Smooth muscle cell (in vitro differentiated cells): ENCODE measurements at regions not wholly inside any gene's neighbourhood (a gene's known extent, or its start where the extent isn't known, plus 50 kb on each side); places are given as distances from the start of the nearest gene placed in this dataset.

Experiments used
- DNase-seq: peaks from one replicate; lab custom pipeline; 2025; ENCODE audit not compliant: unreplicated experiment; lab: John Stamatoyannopoulos, UW
- H2AFZ ChIP-seq: fragments of 200-600 bp; sonication (generic); 2 replicates; pipeline ENCODE4 v1.6.0; 2016; ENCODE audit warnings: antibody characterized with exemption, low read depth, mild to moderate bottlenecking
- H3F3A ChIP-seq: fragments of 200-600 bp; sonication (generic); 2 replicates; pipeline ENCODE4 v1.6.0; 2017; ENCODE audit warnings: antibody characterized with exemption, low read depth
- H3K27ac ChIP-seq: fragments of 200-600 bp; sonication (generic); 2 replicates; pipeline ENCODE4 v1.5.1; 2016; ENCODE audit warnings: low read depth, mild to moderate bottlenecking
- H3K27me3 ChIP-seq: fragments of 200-600 bp; sonication (generic); 2 replicates; pipeline ENCODE4 v1.6.1; 2016; ENCODE audit warnings: low read depth, mild to moderate bottlenecking
- H3K36me3 ChIP-seq: fragments of 200-600 bp; sonication (generic); 2 replicates; pipeline ENCODE4 v1.5.1; 2016; ENCODE audit warnings: low read depth
- H3K4me1 ChIP-seq: fragments of 200-600 bp; sonication (generic); 2 replicates; pipeline ENCODE4 v1.5.1; 2016; ENCODE audit warnings: low read depth
- H3K4me2 ChIP-seq: fragments of 200-600 bp; sonication (generic); 2 replicates; pipeline ENCODE4 v1.6.0; 2016; ENCODE audit warnings: mild to moderate bottlenecking
- H3K4me3 ChIP-seq: fragments of 200-600 bp; sonication (generic); 2 replicates; pipeline ENCODE4 v1.5.1; 2016; ENCODE audit warnings: mild to moderate bottlenecking
- H3K79me2 ChIP-seq: fragments of 200-600 bp; sonication (generic); 2 replicates; pipeline ENCODE4 v1.6.0; 2016; ENCODE audit warnings: low read depth, mild to moderate bottlenecking
- H3K9ac ChIP-seq: fragments of 200-600 bp; sonication (generic); 2 replicates; pipeline ENCODE4 v1.6.0; 2016; ENCODE audit warnings: low read depth
- H3K9me3 ChIP-seq: fragments of 200-600 bp; sonication (generic); replicated peaks from 2 replicates; pipeline ENCODE4 v1.5.1; 2016; ENCODE audit warnings: low read depth
- H4K20me1 ChIP-seq: fragments of 200-600 bp; sonication (generic); 2 replicates; pipeline ENCODE4 v1.6.0; 2016; ENCODE audit warnings: low read depth
- WGBS: methylation state at CpG from one replicate; pipeline ENCODE4 v1.1.7; 2016; ENCODE audit warnings: low lambda C conversion rate; 5-methylcytosine and 5-hydroxymethylcytosine counted together
- TF ChIP-seq, protein P1 (sequence below): fragments of 200-600 bp; sonication (generic); IDR thresholded peaks from 2 replicates; pipeline ENCODE4 v1.5.1; 2017; ENCODE audit warnings: borderline replicate concordance, mild to moderate bottlenecking, antibody characterized with exemption; ENCODE audit not compliant: insufficient read depth, poor library complexity, severe bottlenecking

DNA sequence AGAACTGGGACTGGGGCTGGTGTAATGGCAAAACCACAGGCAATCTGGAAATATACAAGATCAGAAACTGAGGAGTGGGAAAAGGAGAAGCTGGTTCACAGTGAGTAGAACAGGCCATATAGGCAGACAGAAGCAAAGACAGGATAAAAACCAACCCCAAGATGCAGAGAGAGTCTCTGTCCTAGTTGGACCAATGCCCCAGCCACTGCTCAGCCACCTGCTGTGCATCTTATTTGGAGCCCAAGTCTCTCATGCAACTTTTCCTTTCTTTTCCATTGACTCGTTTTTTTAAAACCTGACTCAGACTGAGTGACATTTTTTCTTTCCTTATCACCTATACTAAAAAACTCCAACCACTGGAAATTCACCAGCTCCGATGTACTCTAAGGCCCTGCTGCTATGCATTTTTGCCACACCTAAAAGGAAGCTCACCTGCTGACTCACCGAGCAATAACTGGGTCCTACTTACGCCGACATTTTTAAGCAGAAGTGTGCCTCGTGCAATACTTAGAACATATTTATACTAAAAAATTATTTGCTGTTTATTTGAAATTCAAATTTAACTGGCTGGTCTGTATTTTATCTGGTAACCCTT is 100.8 kb upstream of the XYLT1 start:
- no peak overlapping the region for H2AFZ ChIP-seq
- no peaks in the 10 kb centered on the region for H3K4me1 ChIP-seq

DNA sequence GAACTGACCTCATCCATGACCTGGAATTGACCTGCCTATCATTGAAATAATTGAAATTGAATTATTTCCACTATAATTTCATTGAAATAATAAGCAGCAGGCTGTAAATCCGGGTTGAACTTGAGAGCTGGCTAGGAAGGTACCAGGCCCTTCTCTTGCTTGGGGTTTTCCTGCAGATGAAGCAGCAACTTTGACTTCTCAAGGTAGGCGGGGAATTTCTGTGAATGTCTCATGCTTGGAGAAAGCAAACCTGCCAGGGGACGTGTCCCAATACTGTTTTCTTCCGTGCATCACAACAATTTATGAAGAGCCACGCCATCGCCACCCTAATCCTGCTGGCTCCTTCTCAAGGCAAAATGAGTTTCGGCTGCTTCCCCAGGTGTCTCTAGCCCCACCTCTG is 97.5 kb upstream of the XYLT1 start:
- no peak overlapping the region for H3K9ac ChIP-seq
- no peaks in the 10 kb centered on the region for H3K9me3 ChIP-seq
- TF ChIP-seq, protein P1, sequence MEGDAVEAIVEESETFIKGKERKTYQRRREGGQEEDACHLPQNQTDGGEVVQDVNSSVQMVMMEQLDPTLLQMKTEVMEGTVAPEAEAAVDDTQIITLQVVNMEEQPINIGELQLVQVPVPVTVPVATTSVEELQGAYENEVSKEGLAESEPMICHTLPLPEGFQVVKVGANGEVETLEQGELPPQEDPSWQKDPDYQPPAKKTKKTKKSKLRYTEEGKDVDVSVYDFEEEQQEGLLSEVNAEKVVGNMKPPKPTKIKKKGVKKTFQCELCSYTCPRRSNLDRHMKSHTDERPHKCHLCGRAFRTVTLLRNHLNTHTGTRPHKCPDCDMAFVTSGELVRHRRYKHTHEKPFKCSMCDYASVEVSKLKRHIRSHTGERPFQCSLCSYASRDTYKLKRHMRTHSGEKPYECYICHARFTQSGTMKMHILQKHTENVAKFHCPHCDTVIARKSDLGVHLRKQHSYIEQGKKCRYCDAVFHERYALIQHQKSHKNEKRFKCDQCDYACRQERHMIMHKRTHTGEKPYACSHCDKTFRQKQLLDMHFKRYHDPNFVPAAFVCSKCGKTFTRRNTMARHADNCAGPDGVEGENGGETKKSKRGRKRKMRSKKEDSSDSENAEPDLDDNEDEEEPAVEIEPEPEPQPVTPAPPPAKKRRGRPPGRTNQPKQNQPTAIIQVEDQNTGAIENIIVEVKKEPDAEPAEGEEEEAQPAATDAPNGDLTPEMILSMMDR: no peak
- no peaks in the 10 kb centered on the region for H3K79me2 ChIP-seq
- WGBS: 87% methylated on average over 7 of the region's 7 CpGs
- DNase-seq: no peak
- H2AFZ ChIP-seq: no peak overlapping the region
- peaks cover 3% of the 10 kb centered on the region for H3F3A ChIP-seq
- no peak overlapping the region for H3K4me2 ChIP-seq
- H4K20me1 ChIP-seq: no peaks in the 10 kb centered on the region
- H3K27ac ChIP-seq: no peak overlapping the region
- H3K4me1 ChIP-seq: no peaks in the 10 kb centered on the region
- no peak overlapping the region for H3K4me3 ChIP-seq
- H3K36me3 ChIP-seq: no peaks in the 10 kb centered on the region
- no peaks in the 10 kb centered on the region for H3K27me3 ChIP-seq

More for the DNA sequence above, 100.8 kb upstream of the XYLT1 start:
- Histone ChIP-seq H3K4me3 (no peak overlapping the region), H3F3A (peaks cover 3% of the 10 kb centered on the region), H3K4me2 (no peak overlapping the region), H3K27me3 (no peaks in the 10 kb centered on the region), H3K9me3 (no peaks in the 10 kb centered on the region), H3K79me2 (no peaks in the 10 kb centered on the region), H3K27ac (peak overlapping the region; percentile 64), H3K36me3 (no peaks in the 10 kb centered on the region), H4K20me1 (no peaks in the 10 kb centered on the region), H3K9ac (no peak overlapping the region)
- no peak for DNase-seq
- 65% methylated on average over 6 of the region's 6 CpGs for WGBS
- TF ChIP-seq, protein P1: no peak

DNA sequence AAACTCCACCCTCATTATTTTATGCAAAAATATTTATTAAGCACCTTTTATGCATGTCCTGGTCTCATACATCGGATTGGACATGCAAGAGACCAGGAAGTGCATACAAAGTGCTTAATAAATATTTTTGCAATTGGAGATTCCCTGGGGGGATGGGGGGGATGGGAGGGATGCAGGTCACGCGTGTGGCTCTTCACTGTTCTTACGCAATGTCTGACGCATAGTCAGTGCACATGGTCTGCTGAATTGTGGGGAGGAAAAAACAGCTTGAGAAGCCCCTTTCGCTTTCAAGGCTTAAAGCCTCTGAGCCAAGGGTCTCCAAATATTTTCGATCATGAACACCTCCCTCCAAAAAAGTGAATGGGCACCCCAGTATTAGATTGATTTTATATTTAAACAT is 96.7 kb upstream of the XYLT1 start:
- no peak overlapping the region for H3K4me3 ChIP-seq
- no peaks in the 10 kb centered on the region for H3K36me3 ChIP-seq
- no peaks in the 10 kb centered on the region for H3K27me3 ChIP-seq
- TF ChIP-seq, protein P1: no peak
- peaks cover 2% of the 10 kb centered on the region for H3F3A ChIP-seq
- H2AFZ ChIP-seq: no peak overlapping the region
- no peaks in the 10 kb centered on the region for H3K4me1 ChIP-seq
- no peaks in the 10 kb centered on the region for H4K20me1 ChIP-seq
- no peaks in the 10 kb centered on the region for H3K9me3 ChIP-seq
- H3K4me2 ChIP-seq: no peak overlapping the region
- no peak overlapping the region for H3K27ac ChIP-seq
- H3K79me2 ChIP-seq: no peaks in the 10 kb centered on the region
- no peak overlapping the region for H3K9ac ChIP-seq
- WGBS: 89% methylated on average over 7 of the region's 7 CpGs
- no peak for DNase-seq
